Kidney (tissue), 13 donors: ENCODE measurements at regions not wholly inside any gene's neighbourhood (a gene's known extent, or its start where the extent isn't known, plus 50 kb on each side); places are given as distances from the start of the nearest gene placed in this dataset.

Experiments
- DNase-seq, 5 donors: peaks; one replicate each; pipeline ENCODE4 v3.0.0-alpha.2; 2013 to 2020
- FAIRE-seq: peaks from 2 replicates; lab custom pipeline; 2012; peaks lifted over from hg19 to GRCh38; lab: Jason Lieb, UNC
- H3K27ac ChIP-seq, 2 donors: one replicate each; pipeline ENCODE4 v1.7.0; 2013; ENCODE audit warnings: low read depth in 2 of 2, low read length in 2 of 2, inconsistent platforms in 1 of 2
- H3K27me3 ChIP-seq: one replicate; pipeline ENCODE4 v1.7.1; 2013; ENCODE audit warnings: low read length, inconsistent platforms; ENCODE audit not compliant: control insufficient read depth, insufficient read depth
- H3K36me3 ChIP-seq, 3 donors: one replicate each; pipeline versions ENCODE4 v1.7.0 to v1.7.1; 2013; ENCODE audit warnings: low read length in 3 of 3, control low read depth in 1 of 3, inconsistent platforms in 1 of 3; ENCODE audit not compliant: insufficient read depth in 3 of 3, control insufficient read depth in 2 of 3
- H3K4me1 ChIP-seq, 3 donors: one replicate each; pipeline versions ENCODE4 v1.7.0 to v1.7.1; 2013; ENCODE audit warnings: low read length in 3 of 3, inconsistent platforms in 1 of 3, low read depth in 1 of 3; ENCODE audit not compliant: control insufficient read depth in 2 of 3, insufficient read depth in 2 of 3
- H3K4me3 ChIP-seq, 3 donors: one replicate each; pipeline versions ENCODE4 v1.7.0 to v1.8.1; 2013; ENCODE audit warnings: low read length in 3 of 3, control low read depth in 1 of 3, inconsistent platforms in 1 of 3
- H3K9ac ChIP-seq, 3 donors: one replicate each; pipeline versions ENCODE4 v1.7.0 to v1.7.1; 2013; ENCODE audit warnings: low read length in 3 of 3, control low read depth in 1 of 3, inconsistent platforms in 1 of 3
- H3K9me3 ChIP-seq, 3 donors: one replicate each; pipeline versions ENCODE4 v1.7.0 to v1.7.1; 2013; ENCODE audit warnings: low read length in 3 of 3, control low read depth in 1 of 3, inconsistent platforms in 1 of 3; ENCODE audit not compliant: control insufficient read depth in 2 of 3, insufficient read depth in 1 of 3
- CTCF ChIP-seq: IDR thresholded peaks from 3 replicates; pipeline ENCODE4 v1.5.1; 2012; ENCODE audit warnings: mild to moderate bottlenecking, moderate library complexity, borderline replicate concordance; ENCODE audit not compliant: insufficient read depth; ENCODE audit errors: extremely low read depth
- intact Hi-C: fragments of 100-400 bp; cut with DNase I; formaldehyde crosslinking; loops from one replicate; pipeline ENCODE4 v1.11.1; 2022
- donor health status: control.
- donor health status: control.
- donor health status: control.
- donor health status: control.
- donor health status: control.
- donor health status: DM: yes; HTN: yes; CAD: no.
- donor health status: Normal renal cell carcinoma (clear cell type).

DNA sequence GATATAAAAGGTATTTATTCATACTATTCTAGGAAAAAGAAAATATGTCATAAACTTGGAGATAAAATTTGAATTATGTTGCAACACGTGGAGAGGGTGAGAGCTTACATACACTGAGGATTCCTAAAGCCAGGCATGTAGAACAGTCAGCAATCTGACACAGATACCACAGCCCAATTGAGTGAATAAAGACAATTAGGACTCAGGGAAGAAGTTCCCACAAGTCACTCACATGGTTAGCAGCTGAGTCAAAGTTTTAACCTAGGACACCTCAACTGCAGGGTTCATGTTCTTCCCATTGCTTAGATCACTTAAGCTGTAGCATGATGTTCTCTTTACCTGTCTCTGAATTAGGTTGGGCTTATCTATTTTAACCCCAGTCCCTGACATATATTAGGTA lies 189.5 kb downstream of the CMPK2 start:
- Histone ChIP-seq H3K9ac (no peak overlapping the region), H3K4me1 (no peaks in the 10 kb centered on the region), H3K9me3 (no peaks in the 10 kb centered on the region), H3K27me3 (no peaks in the 10 kb centered on the region), H3K36me3 (no peaks in the 10 kb centered on the region), H3K4me3 (no peak overlapping the region), H3K27ac (no peak overlapping the region)
- TF ChIP-seq CTCF = no peak
- intact Hi-C loops = no loop called here
- FAIRE-seq = no peak
- no peak for DNase-seq

- Histone ChIP-seq H3K27ac (no peak overlapping the region), H3K36me3 (no peaks in the 10 kb centered on the region), H3K27me3 (no peaks in the 10 kb centered on the region), H3K9ac (no peak overlapping the region), H3K9me3 (no peaks in the 10 kb centered on the region), H3K4me1 (no peaks in the 10 kb centered on the region), H3K4me3 (no peak overlapping the region)
- FAIRE-seq (no peak), DNase-seq (no peak)
- intact Hi-C loops = no loop called here
- no peak for TF ChIP-seq CTCF
Measured at GRCh38 chr2:6676776-6677175, 188.9 kb downstream of the CMPK2 start.

- no peak overlapping the region for H3K27ac ChIP-seq
- no peak overlapping the region for H3K9ac ChIP-seq
- H3K9me3 ChIP-seq = no peaks in the 10 kb centered on the region
- H3K4me3 ChIP-seq = no peak overlapping the region
- H3K4me1 ChIP-seq = no peaks in the 10 kb centered on the region
- no peaks in the 10 kb centered on the region for H3K36me3 ChIP-seq
- H3K27me3 ChIP-seq = no peaks in the 10 kb centered on the region
- DNase-seq (no peak), FAIRE-seq (no peak)
- TF ChIP-seq CTCF = no peak
- intact Hi-C loops = no loop called here
Measured at GRCh38 chr2:6679471-6679870, 186.2 kb downstream of the CMPK2 start.

DNA sequence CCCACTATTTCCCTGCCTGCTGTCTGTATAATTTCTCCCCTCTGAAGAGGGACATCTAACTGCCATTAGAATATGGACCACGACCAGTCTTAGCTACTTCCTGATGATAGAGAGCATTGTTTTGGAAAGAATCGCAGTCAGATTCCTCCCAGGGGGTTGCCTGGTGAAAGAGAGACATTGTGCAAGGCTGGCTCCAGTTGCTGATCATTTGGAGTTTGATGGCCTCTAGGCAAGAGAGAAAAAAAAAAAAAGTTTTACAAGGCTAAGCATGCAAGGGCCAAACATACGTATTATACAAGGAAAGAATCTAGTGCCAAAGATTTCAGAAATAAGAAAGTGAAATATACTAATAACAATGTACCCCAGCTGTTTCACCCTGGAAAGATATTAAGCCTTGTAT lies 182.2 kb downstream of the CMPK2 start:
- intact Hi-C loops = no loop called here
- H3K27me3 ChIP-seq = no peaks in the 10 kb centered on the region
- FAIRE-seq (no peak), DNase-seq (no peak)
- no peak for TF ChIP-seq CTCF
- no peak overlapping the region for H3K4me3 ChIP-seq
- no peak overlapping the region for H3K9ac ChIP-seq
- H3K4me1 ChIP-seq = no peaks in the 10 kb centered on the region
- H3K27ac ChIP-seq = no peak overlapping the region
- H3K9me3 ChIP-seq = peaks cover 0 to 4% (median 0%) of the 10 kb centered on the region in 3 donors
- H3K36me3 ChIP-seq = no peaks in the 10 kb centered on the region
